ENCODE measurements at regions not wholly inside any gene's neighbourhood (a gene's known extent, or its start where the extent isn't known, plus 50 kb on each side); places are given as distances from the start of the nearest gene placed in this dataset.

DNA sequence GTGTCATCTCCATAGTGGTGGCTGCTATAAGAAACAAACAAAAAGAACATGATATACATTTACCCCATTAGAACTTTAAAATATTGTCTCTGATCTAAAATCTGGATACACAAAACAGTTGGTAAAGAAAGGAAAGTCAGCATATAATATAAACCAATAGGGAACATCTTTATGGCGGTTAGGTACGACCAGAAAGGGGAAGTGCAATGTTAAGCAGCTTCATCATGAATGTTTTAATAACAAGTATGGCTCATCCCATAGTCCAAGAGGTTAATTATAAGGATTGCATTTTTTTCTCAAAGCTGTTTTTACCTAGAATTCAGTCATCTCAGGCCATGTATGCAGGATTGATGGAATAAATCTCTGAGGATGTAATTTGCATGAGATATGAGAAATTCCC lies 1869.7 kb downstream of the PCDH7 start:
- H3K27ac ChIP-seq = no peak overlapping the region
- no peaks in the 10 kb centered on the region for H3K27me3 ChIP-seq
- no peaks in the 10 kb centered on the region for H3K4me1 ChIP-seq
- no peak for ATAC-seq (ENCODE audit: low FRiP score in 2 of 2)
- H3K36me3 ChIP-seq = no peaks in the 10 kb centered on the region
- DNase-seq = no peak
- TF ChIP-seq EP300 (IDR thresholded peaks at IDR 0.05) (no peak), POLR2A (IDR thresholded peaks at IDR 0.05) (no peak), POLR2AphosphoS5 (IDR thresholded peaks at IDR 0.05) (no peak)
- TF ChIP-seq, protein P1, sequence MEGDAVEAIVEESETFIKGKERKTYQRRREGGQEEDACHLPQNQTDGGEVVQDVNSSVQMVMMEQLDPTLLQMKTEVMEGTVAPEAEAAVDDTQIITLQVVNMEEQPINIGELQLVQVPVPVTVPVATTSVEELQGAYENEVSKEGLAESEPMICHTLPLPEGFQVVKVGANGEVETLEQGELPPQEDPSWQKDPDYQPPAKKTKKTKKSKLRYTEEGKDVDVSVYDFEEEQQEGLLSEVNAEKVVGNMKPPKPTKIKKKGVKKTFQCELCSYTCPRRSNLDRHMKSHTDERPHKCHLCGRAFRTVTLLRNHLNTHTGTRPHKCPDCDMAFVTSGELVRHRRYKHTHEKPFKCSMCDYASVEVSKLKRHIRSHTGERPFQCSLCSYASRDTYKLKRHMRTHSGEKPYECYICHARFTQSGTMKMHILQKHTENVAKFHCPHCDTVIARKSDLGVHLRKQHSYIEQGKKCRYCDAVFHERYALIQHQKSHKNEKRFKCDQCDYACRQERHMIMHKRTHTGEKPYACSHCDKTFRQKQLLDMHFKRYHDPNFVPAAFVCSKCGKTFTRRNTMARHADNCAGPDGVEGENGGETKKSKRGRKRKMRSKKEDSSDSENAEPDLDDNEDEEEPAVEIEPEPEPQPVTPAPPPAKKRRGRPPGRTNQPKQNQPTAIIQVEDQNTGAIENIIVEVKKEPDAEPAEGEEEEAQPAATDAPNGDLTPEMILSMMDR (IDR thresholded peaks at IDR 0.05) = no peak
- no peak overlapping the region for H3K4me3 ChIP-seq
- 51 to 67% methylated on average over 2 of the region's 2 CpGs for WGBS, 2 donors
- no peaks in the 10 kb centered on the region for H3K9me3 ChIP-seq

DNA sequence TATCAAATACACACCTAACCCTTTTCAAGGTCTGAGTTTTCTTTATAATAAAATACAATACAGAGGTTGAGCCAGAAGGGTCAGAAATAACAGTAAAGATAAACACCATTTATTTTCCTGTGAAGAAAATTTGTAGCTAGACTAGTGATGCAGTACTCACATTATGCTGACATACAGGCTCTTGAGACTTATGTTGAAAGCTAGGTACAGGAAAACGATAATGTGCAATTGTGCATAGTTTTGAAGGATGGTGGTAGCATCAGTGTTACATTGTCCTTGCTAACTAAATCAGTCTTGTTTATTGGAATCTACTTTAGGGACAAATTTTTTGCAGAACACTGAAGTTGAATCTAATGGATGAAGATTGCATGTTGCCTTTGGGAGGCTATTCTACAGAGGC lies 1877.2 kb downstream of the PCDH7 start:
- DNase-seq (no peak), ATAC-seq (ENCODE audit: low FRiP score in 2 of 2) (no peak)
- no peaks in the 10 kb centered on the region for H3K4me1 ChIP-seq
- 61 to 67% methylated on average over 1 of the region's 1 CpG for WGBS, 2 donors
- H3K27ac ChIP-seq = no peak overlapping the region
- H3K36me3 ChIP-seq = no peaks in the 10 kb centered on the region
- TF ChIP-seq EP300 (IDR thresholded peaks at IDR 0.05) (no peak), POLR2A (IDR thresholded peaks at IDR 0.05) (no peak), POLR2AphosphoS5 (IDR thresholded peaks at IDR 0.05) (no peak)
- TF ChIP-seq, protein P1 (IDR thresholded peaks at IDR 0.05) = no peak
- no peaks in the 10 kb centered on the region for H3K27me3 ChIP-seq
- no peaks in the 10 kb centered on the region for H3K9me3 ChIP-seq
- no peak overlapping the region for H3K4me3 ChIP-seq

DNA sequence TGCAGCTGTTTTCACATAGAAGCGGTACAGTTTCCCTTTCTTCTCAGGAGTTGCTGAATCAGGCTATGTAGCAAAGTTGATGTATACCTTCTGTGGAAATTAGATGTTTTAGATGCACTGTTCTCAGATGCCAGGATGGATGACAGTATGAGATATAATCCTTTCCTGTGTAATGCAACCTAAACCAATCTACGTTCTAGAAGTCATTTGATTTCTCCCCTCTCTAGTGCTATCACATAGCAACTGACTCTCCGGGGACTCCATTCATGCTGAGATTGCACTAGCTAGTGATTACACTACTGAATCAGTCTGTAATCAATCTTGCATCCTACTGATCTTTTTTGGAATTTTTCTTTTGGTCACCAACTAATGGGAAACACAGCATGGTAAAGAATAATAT lies 1881.7 kb downstream of the PCDH7 start:
- H3K9me3 ChIP-seq = peaks cover 0 to 4% (median 0%) of the 10 kb centered on the region in 4 donors
- H3K27me3 ChIP-seq = no peaks in the 10 kb centered on the region
- WGBS, 2 donors = 71 to 73% methylated on average over 3 of the region's 3 CpGs
- H3K4me3 ChIP-seq = no peak overlapping the region
- ATAC-seq (ENCODE audit: low FRiP score in 2 of 2) (peak in 1 of 2 donors; percentile 8), DNase-seq (no peak)
- no peaks in the 10 kb centered on the region for H3K36me3 ChIP-seq
- H3K4me1 ChIP-seq = no peaks in the 10 kb centered on the region
- H3K27ac ChIP-seq = no peak overlapping the region
- TF ChIP-seq EP300 (IDR thresholded peaks at IDR 0.05) (no peak), POLR2A (IDR thresholded peaks at IDR 0.05) (no peak), POLR2AphosphoS5 (IDR thresholded peaks at IDR 0.05) (no peak)
- TF ChIP-seq, protein P1 (IDR thresholded peaks at IDR 0.05) = no peak

DNA sequence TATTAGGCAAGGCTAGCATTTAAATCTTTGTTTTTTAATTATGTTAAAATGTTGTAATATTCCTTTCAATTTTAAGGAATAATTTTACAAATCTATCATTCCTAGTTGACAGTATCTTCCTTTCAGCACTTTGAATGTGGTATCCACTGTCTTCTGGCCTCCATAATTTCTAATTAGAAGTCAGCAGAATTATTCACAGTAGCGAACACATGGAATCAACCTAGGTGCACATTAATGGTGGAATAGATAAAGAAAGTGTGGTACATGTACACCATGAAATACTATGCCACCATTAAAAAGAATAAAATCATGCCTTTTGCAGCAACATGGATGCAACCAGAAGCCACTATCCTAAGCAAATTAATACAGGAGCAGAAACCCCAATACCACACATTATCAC lies 1887.8 kb downstream of the PCDH7 start:
- H3K27ac ChIP-seq = no peak overlapping the region
- peaks cover 0 to 4% (median 0%) of the 10 kb centered on the region in 4 donors for H3K9me3 ChIP-seq
- no peak overlapping the region for H3K4me3 ChIP-seq
- 97 to 100% methylated on average over 1 of the region's 1 CpG for WGBS, 2 donors
- H3K27me3 ChIP-seq = no peaks in the 10 kb centered on the region
- no peaks in the 10 kb centered on the region for H3K36me3 ChIP-seq
- no peak for ATAC-seq (ENCODE audit: low FRiP score in 2 of 2)
- no peaks in the 10 kb centered on the region for H3K4me1 ChIP-seq
- TF ChIP-seq EP300 (IDR thresholded peaks at IDR 0.05) = no peak
- DNase-seq = no peak

DNA sequence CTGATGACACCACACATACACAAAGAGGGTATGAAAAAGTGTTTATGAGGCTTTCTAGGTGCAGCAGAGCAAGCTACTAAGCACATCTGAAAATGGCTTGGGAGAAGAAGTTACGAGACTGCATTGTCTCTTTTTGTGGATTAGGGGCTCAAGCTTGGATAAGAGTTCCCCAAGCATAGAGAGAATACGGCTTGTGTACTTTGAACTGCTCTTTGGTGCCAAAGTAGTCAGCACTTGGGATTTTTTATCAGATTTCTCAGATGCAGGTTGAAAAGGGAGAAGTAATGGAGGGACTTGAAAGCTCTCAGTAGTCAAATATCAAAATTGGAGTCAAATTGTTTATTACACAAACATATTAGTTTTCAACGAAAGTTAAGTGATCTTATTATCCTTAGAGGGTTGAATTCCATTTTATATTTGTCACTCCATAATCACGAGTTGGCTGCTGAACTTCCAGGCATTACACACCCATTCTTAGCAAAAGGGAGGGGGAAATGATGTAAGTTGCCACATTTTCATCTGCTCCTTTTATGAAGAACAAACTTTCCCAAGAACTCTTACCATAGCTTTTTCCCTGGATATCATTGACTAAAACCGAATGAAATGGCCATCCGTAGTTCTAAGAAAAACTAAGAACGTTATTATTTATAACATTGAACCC lies 1904.9 kb downstream of the PCDH7 start:
- TF ChIP-seq POLR2A (IDR thresholded peaks at IDR 0.05) (no peak), EP300 (IDR thresholded peaks at IDR 0.05) (peak in 1 of 4 donors; percentile 43), POLR2AphosphoS5 (IDR thresholded peaks at IDR 0.05) (no peak)
- TF ChIP-seq, protein P1 (IDR thresholded peaks at IDR 0.05) = no peak
- Histone ChIP-seq H3K4me3 (no peak overlapping the region), H3K27ac (no peak overlapping the region), H3K4me1 (no peaks in the 10 kb centered on the region), H3K27me3 (no peaks in the 10 kb centered on the region), H3K36me3 (no peaks in the 10 kb centered on the region), H3K9me3 (no peaks in the 10 kb centered on the region)
- DNase-seq = no peak
- ATAC-seq (ENCODE audit: low FRiP score in 2 of 2) = peak in 1 of 2 donors; percentile 81
- 63 to 66% methylated on average over 7 of the region's 7 CpGs for WGBS, 2 donors
